T-helper 1 cell (primary cell): ENCODE measurements at regions not wholly inside any gene's neighbourhood (a gene's known extent, or its start where the extent isn't known, plus 50 kb on each side); places are given as distances from the start of the nearest gene placed in this dataset.
"Not testable (repeated sequence)": the region's sequence is repeated elsewhere in the genome, so short reads cannot be mapped to it uniquely, and the experiment has no call there.

Experiments used
- DNase-seq, 5 donors: peaks; one replicate each; pipeline ENCODE4 v3.0.0-alpha.2; 2012 to 2020

DNA sequence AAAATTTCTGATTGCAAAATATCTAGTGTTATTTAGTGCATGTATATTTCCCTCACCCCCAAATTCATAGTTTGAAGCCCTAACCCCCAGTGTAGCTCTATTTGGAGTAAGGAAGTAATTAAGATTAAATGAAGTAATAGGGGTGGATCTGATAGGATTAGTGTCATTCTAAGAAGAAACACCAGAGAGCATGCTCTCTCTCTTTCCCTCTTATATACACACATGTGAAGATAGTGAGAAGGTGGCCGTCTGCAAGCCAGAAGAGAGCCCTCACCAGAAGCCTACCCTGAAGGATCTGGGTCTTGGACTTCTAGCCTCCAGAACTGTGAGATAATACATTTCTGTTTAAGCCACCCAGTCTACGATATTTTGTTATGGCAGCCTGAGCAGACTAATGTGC, 120.3 kb downstream of the TMEM30B start:
- no peak for DNase-seq

DNA sequence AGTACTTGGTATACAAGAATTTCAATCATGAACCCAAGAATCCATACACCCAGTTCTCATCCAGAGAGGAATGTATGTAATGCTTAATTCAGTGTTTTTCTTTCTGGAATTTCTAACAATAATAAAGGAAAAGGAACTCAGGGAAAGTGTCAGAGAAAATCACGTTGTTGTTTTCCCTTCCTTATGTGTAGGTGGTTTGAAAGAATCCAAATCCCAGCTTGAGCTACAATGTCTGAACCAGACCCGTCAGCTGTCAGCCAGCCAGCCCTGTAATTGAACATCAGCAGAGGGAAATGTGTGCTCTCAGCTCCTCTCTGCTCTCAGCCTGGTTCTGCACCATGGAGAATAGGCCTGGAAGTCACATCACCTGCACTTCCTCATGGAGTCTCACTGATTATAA, 126.5 kb downstream of the TMEM30B start:
- no peak for DNase-seq

DNA sequence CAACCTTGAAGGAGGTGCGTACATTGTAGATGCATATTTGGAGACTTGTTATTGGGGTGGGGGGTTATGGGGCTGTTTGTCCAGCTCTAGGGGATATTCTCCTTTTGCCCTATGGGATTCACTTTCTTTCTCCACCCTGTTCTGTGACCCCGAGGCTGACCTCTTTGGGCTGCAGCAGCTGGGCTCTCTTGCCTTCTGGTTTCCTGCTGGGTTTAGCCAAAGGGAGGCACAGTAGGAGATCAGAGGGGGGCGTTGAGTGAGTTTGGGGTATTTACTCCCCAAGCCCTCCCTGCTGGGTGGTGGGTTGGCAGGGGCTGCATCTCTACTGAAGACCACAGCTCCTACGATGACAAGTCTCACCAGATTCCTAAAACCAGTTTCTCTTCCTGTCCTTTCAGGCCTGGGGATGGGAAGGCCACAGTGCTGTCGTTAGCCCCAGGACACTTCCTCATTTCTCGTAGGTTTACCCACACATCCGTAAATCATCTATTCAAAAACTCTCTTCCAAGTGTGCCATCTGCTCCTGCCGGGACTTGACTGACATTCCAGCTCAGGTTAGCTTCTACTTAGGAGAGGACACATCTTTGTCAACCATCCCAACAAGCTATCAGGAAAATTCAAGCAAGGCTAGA, 127.1 kb downstream of the TMEM30B start:
- DNase-seq, result no peak

DNA sequence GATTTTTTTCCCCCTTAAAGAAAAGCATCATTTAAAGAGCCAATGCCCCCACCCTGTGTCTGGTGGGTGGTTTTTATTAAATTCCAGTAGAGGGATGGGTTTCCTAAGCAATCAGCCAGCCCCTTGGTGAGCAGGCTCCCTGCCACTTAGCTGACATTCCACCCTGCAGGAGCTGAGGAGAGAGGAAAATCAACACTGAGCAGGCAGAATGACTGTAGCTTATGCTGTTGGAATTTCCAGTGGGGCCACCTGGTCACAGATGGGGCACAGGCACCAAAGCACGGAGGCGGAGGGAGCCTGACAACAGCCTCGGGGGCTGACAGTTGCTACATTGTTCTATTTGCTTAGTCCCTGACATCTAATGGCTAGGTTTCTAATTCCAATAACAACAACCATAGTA, 127.7 kb downstream of the TMEM30B start:
- no peak for DNase-seq

DNA sequence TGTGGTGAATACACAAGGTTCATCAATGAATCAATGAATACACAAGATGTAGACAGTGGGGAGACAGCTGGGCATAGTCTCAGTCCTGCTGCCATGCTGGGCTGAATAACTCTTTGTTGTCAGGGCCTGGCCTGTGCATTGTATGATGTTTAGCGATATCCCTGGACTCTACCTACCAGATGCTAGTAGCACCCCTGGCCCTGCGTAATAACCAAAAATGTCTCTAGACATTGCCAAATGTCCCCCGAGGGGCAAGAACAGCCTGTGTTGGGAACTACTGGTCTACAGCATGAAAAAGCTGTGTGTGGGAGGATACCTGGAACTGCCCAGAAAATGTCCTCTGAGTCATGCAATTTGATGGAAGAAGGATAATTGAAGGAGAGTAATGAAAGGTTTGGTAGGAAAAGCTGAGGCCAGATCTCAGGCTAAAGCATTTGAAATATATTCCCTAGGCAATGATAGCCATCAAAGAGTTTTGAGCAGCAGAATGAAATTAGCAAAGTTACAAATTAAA, 128.2 kb downstream of the TMEM30B start:
- DNase-seq, result no peak

DNA sequence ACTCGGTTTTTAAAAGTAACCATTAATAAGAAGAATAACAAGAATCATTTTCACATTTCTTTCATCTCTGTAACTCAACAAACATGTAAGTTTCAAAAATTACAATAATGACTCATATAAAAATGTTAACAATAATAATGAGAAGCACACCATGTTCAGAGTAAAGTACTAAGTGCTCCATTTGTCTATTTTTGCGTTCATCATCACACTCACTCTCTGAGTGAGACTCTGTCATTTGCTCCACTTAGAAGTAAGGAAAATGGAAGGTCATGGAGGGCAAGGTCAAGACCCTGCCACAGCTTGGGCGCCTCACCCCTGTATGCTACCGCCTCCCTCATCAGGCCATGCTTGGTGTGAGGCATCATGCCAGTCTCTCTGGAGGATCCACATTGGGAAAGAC, 129.9 kb downstream of the TMEM30B start:
- no peak for DNase-seq

DNA sequence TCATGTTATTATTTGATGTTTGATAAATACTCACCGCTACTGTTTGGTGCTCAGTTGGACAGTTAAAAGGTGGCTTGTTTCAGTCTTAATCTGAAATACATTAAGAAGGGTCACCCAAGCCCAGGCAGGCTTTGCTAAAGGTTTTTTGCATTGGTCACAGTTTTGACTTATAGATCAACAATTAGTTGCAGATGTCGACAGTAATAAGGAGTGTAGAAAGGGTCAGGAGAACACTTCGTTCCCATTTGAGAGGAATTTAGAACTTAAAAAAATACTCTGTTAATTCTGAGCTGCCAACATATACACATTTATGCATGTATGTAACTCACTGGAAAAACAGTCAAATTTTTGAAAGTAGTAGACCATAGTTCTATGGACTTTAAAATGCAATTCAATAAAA, 130.3 kb downstream of the TMEM30B start:
- no peak for DNase-seq

DNA sequence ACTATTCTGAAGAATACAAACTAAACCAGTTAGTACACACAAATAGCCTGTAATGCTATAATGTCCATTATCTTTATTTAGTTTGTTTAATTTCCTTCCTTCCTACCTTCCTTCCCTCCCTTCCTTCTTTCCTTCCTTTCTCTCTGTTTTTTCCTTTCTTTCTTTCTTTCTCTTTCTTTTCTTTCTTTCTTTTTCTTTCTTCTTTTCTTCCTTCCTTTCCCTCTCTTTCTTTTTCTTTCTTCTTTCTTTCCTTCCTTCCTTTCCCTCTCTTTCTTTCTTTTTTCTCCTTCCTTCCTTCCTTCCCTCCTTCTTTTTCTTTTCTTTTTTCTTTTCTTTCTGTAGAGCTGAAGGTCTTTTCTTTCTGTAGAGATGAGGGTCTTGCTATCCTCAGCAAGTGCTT, 131.2 kb downstream of the TMEM30B start:
- no peak for DNase-seq

DNA sequence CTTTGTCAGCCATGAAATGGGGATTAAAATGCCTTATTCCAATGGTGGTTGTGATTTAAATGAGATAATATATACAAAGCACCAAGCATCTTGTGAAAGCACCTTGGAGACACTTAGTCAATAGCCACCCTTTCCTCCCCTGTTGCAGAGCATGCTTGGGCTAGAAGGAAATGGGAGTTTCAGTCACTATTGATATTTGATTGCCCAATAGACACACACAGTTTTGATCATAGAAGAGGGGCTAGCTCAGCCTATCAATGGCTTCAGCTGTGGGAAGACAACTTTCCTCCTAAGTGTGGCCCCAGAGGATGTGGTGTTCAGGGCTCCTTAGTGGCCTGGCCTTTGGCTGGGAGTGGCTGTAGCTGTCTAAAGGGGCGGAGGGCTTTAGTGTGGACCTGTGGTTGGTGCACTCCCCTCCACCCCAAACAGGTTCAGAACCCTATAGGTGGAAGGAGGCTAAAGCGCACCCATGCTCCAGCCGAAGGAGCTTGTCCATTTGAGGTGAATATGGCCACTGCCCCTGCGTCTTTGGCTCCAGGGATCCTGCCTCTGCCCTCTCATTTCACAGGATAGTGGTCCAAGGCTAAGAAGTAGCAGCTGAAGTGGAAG, 132.3 kb downstream of the TMEM30B start:
- DNase-seq, result no peak

DNA sequence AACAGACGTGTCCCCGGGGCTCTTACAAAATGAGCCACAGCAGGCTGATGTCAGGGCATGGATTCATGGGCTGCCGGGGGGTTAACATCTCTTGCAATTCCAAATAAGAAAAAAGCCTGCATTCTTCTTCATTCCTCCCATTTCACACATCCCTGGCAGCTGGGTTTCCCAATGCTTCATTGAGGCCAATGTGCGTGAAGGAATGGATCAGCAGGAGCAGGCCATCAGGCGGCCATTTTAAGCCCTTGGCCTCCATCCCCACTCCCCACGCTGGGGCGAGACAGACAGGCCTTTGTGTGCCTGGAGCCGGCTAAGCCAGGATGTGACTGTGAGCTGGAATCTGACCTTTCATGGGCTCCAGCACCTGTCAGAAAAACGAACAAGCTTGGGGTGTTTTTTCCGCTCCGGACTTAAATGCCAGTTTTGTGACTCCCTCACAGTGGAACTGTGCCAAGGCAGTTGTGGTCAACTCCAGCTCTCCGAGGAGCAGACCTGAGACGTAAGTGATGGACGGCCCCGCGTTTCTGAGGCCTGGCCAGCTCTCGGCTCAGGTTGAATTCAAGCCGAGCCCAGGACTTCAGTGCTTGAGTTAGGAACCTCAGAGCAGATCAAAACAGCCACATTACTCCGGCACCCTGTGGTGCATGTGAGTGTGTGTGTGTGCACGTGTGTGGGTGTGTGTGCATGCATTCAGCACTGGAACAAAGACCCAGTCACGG, 133.1 kb downstream of the TMEM30B start:
- DNase-seq, result no peak

DNA sequence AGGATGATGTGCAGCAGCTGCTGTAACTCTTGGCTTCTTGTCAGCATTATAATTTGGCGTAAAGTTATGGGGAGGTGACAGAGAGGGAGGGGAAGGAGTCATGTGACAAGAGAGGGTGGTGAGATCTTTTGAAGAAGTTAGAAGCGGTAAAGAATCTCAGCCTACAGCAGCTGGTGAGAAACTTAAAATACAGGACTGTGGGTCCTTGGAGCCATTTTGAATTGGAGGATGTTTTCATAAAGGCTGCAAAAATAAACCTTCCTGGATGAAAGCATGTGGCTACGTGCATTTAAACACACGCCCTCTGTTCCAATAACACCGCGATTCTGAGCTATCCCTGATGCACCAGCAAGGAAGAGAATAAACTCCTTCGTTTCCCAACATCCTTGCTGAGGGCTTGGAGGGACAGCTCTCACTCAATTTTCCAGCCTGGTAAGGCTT, 133.7 kb downstream of the TMEM30B start:
- DNase-seq, result no peak

DNA sequence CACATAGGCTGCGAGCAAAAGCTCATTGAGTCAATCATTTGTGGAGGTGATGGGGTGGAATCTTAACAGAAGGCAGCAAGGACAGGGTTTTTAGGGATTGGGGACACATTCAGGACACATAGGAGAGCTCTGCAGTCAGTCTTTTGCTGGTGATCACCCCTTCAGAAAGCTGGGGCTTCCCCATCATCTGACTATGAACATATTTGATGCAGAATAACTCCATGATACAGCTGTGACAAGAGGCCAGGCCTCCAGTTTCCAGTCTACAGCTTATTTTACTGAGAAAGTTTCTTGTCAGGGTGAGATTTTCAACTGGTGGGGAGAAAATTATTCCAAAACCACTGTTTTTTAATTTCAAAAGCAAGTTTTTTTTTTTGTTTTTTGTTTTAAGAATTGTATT, 134.2 kb downstream of the TMEM30B start:
- no peak for DNase-seq

DNA sequence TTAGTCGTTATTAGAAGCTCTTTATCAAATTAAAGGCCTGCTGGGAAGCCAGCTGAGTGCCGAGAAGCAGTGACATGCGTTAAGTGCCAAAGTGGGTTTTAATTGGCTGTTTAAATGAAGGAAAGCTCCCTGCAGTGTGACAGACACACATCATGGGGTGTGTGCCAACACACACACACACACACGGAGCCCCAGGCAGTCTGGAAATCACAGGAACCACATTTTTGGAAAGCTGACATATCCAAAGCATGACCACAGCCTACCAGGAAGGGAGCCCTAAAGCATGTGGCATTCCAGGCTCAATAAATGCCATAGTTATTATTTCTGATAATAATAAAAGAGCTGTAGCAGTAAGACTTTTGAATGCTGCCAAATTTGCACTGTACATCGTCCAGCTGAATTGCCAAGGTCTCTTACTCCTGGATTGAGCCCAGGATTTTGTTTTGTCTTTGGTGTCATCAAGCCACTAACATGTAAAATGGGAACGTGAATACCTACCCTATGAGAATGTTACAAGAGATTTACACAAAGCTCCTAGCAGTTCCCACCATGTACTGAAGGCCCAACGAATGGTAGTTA, 135.1 kb downstream of the TMEM30B start:
- no peak for DNase-seq

DNA sequence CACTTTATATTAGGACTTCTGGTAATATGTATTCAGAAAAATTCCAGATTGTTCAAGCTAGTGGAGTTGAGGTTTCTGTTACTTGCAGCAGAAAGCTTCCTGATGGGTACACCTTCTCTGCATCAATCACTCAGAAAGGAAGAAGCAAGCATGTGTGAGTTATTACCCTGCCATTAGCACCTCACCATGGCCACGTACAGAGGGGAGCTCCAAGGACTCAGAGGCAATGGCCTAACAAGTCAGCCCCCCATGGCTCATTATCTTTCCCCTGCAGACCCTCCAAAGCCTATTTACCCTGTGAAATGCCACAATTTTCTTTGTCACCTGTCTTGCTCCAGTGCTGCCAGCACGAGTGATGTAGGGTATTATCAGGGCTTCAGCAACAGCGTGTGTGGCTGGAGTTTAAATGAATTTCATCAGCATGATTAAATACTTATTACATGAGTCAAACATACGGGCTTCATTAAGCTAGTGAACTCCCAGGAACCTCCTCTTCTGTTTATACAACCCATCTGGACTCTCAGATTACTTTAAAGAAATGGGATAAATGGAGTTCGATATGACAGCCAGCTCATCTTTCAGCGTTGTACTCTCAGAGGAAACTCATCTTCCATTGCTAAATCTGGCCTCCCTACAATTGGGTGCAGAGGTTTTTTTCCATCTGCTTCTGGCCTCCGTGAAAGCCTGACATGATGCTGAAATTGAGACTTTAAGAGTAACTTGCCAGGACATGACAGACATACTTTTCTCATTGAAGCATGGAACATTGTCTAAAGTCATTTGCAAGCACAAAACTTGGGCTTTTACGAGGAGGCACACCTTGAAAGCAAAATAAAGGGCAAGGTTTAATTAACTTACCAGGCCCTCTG, 135.9 kb downstream of the TMEM30B start:
- no peak for DNase-seq

DNA sequence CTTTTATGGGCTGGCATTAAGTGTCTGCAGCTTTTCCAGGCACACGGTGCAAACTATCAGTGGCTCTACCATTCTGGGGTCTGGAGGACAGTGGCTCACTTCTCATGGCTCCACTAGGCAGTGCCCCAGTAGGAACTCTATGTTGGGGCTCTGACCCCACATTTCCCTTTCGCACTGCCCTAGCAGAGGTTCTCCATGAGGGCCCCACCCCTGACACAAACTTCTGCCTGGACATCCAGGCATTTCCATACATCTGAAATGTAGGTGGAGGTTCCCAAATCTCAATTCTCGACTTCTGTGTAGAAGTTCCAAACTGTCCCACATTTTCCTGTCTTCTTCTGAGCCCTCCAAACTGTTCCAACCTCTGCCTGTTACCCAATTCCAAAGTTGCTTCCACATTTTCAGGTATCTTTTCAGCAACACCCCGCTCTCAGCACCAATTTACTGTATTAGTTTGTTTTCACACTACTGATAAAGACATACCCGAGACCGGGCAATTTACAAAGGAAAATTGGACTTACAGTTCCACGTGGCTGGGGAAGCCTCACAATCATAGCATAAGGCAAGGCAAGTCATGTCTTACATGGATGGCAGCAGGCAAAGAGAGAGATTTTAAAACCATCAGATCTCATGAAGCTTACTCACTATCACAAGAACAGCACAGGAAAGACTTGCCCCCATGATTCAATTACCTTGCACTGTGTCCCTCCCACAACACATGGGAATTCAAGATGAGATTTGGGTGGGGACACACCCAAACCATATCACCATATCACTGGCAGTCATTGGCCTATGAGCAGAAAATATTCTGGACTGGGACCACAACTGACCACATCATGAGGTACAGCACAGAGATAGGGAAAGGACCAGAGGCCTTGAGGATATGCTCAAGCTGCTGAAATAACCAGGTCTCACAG, 136.8 kb downstream of the TMEM30B start:
- not testable (repeated sequence) for DNase-seq

DNA sequence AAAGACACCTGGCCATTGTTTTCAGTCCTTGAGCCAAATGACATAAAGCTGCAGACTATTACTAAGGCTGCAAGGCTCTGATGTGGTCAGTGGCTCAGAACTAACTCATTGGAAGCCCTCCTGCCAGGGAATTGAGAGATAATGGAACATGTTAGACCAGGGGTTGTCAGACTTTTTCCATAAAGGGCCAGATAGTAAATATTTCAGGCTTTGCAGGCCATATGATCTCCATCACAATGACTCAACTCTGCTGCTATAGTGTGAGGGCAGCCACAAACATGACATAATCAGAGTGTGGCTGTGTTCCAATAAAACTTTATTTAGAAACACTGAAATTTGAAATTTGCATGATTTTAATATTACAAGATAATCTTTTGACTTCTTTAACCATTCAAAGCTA, 140.3 kb downstream of the TMEM30B start:
- no peak for DNase-seq

DNA sequence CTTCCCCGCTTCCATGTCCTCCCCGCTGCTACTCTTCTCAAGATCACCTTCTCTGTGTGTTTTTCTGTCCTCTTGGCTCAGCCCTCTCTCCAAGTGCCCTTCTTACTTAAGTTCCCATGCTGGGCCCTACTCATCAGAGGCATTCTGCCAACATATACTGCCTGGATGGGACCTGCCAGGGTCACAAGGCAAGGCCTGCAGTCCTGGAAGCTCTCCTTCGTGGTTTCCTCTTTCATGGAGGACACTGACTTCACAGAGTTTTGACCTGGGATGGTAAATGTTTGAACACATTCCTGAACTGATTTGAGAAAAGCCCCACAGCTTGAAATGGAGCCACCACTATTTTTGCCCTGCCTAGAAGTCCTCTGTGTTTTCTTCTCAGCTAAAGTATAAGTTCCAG, 140.9 kb downstream of the TMEM30B start:
- DNase-seq, result no peak

DNA sequence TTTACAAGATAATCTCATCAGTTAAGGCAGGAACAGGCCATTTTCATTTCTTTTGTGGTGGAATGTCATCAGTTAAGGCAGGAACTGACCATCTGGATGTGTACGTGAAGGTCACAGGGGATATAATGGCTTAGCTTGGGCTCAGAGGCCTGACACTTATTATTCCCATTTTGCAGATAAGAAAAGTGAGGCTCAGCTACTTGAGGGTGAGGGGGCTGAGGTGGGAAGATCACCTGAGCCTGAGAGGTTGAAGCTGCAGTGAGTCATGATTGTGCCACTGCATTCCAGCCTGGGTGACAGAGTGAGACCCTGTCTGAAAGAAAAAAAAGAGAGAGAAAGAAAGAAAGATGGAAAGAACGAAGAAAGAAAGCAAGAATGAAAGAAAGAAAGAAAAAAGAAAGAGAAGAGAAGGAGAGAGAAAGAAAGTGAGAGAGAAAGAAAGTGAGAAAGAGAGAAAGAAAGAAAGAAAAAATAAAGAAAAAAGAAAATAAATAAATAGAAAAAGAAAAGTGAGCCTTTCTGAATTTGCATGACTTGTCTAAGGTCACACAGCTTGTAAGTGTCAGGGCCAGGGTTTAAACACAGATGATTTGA, 142.0 kb downstream of the TMEM30B start:
- DNase-seq, result no peak

DNA sequence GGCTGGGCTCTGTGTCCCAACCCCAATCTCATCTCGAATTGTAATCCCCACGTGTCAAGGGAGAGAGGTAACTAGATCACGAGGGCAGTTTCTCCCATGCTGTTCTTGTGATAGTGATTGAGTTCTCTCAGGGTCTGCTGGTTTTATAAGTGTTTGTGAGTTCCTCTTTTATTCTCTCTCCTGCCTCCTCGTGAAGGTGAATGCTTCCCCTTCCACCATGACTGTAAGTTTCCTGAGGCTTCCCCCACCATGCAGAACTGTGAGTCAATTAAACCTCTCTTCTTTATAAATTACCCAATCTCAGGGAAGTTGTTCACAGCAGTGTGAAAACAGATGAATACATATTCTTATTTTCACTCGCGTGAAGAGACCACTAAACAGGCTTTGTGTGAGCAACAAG, 148.2 kb downstream of the TMEM30B start:
- no peak for DNase-seq

DNA sequence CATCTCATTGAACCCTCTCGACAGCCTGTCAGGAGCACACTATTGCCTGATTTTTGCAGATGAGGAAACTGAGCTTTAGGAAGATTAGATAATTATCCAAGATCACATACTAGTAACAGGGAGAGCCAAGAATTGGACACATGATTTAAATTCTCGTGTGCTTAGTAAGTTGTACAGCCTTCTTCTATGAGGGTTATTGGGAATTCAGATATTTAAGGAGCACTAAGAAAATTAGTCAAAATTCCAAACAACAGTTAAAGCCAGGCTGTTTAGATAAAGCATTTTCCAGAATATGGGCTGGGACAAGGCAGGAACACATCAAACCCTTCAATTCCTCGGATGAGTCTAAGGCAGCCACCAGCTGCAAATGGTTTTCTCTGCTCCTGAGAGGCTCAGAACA, 148.8 kb downstream of the TMEM30B start:
- DNase-seq, result no peak
